ENCODE measurements at regions not wholly inside any gene's neighbourhood (a gene's known extent, or its start where the extent isn't known, plus 50 kb on each side); places are given as distances from the start of the nearest gene placed in this dataset.

DNA sequence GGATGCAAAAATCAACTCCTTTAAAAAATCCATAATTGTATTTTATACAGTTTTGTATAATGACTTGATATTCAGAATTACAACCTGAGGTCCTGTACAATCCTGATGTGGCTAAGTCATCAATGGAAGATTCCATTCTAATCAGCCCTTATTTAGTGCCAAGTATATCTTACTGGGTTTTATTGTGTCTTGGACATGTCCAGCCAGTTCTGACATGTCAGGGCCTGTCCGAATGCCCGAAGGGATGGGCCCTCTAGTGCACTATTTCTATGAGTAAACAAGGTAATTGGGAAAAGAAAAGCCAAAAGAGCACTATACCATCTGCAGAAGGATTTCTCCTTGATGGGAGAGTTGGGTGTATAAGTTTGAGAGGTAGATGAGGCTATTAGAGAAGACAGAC, 412.9 kb downstream of the METTL15 start:
- no TSS peak for BruUV-seq (replicated peaks)
- CTCF ChIA-PET: no interaction called here
- in situ Hi-C loops (cut with HindIII; ENCODE audit: low pct_unique_long_range_greater_than_20kb, low sequenced_read_pairs): no loop called here
- no peaks in the 10 kb centered on the region for H3K27me3 ChIP-seq (ENCODE audit: control insufficient read depth, insufficient read depth, low read length)
- H3K36me3 ChIP-seq (ENCODE audit: control insufficient read depth, insufficient read depth, low read length): no peaks in the 10 kb centered on the region
- H3K9me3 ChIP-seq (ENCODE audit: control insufficient read depth, insufficient read depth, low read depth, low read length): no peaks in the 10 kb centered on the region; the same call in 1 of the 2 replicates
- no peak for TF ChIP-seq SIN3A (IDR thresholded peaks at IDR 0.05; ENCODE audit: borderline replicate concordance, insufficient read depth, low read depth, low read length)
- no peak for TF ChIP-seq CTCF (IDR thresholded peaks at IDR 0.05)
- TF ChIP-seq TCF7L2 (IDR thresholded peaks at IDR 0.05; ENCODE audit: low read depth, low read length): no peak
- no peak for TF ChIP-seq POLR2AphosphoS5 (IDR thresholded peaks at IDR 0.05; ENCODE audit: low read depth, low read length)
- TF ChIP-seq, protein P1, sequence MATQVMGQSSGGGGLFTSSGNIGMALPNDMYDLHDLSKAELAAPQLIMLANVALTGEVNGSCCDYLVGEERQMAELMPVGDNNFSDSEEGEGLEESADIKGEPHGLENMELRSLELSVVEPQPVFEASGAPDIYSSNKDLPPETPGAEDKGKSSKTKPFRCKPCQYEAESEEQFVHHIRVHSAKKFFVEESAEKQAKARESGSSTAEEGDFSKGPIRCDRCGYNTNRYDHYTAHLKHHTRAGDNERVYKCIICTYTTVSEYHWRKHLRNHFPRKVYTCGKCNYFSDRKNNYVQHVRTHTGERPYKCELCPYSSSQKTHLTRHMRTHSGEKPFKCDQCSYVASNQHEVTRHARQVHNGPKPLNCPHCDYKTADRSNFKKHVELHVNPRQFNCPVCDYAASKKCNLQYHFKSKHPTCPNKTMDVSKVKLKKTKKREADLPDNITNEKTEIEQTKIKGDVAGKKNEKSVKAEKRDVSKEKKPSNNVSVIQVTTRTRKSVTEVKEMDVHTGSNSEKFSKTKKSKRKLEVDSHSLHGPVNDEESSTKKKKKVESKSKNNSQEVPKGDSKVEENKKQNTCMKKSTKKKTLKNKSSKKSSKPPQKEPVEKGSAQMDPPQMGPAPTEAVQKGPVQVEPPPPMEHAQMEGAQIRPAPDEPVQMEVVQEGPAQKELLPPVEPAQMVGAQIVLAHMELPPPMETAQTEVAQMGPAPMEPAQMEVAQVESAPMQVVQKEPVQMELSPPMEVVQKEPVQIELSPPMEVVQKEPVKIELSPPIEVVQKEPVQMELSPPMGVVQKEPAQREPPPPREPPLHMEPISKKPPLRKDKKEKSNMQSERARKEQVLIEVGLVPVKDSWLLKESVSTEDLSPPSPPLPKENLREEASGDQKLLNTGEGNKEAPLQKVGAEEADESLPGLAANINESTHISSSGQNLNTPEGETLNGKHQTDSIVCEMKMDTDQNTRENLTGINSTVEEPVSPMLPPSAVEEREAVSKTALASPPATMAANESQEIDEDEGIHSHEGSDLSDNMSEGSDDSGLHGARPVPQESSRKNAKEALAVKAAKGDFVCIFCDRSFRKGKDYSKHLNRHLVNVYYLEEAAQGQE (IDR thresholded peaks at IDR 0.05; ENCODE audit: insufficient read depth in 1 of 2, low read depth in 2 of 2, low read length in 1 of 2): no peak
- no peaks in the 10 kb centered on the region for H3K4me1 ChIP-seq (ENCODE audit: control insufficient read depth, insufficient read depth, low read length)
- POLR2A ChIA-PET: no interaction called here
- intact Hi-C loops (cut with micrococcal nuclease; ENCODE audit: unreplicated experiment): no loop called here
- ATAC-seq: no peak
- no peak overlapping the region for H3K27ac ChIP-seq (ENCODE audit: low read length)
- no peak overlapping the region for H3K4me3 ChIP-seq (ENCODE audit: low read depth in 2 of 2, low read length in 2 of 2)
- no peak for DNase-seq (ENCODE audit: low read depth, low spot score)

DNA sequence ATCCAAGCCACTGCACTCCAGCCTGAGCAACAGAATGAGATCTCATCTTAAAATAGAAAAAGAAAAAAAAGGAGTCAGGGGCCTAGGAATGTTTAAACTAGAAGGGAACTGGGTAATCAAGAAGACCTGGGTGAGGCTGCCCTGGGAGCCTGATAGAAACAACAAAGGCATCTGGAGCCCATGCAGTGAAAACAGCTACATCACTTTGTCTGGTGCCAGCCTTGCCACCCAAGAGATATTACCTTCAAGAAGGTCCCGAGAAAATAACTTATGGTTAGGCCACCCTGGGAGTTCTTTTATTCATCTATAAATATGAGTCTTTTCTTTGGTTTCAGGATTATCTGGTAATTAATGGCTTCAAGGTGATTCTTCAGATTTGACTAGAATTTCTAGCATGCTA, 412.1 kb downstream of the METTL15 start:
- in situ Hi-C loops (cut with HindIII; ENCODE audit: low pct_unique_long_range_greater_than_20kb, low sequenced_read_pairs): no loop called here
- ATAC-seq (no peak), DNase-seq (ENCODE audit: low read depth, low spot score) (no peak)
- Histone ChIP-seq H3K4me3 (ENCODE audit: low read depth in 2 of 2, low read length in 2 of 2) (no peak overlapping the region), H3K27me3 (ENCODE audit: control insufficient read depth, insufficient read depth, low read length) (no peaks in the 10 kb centered on the region), H3K9me3 (ENCODE audit: control insufficient read depth, insufficient read depth, low read depth, low read length) (no peaks in the 10 kb centered on the region), H3K4me1 (ENCODE audit: control insufficient read depth, insufficient read depth, low read length) (no peaks in the 10 kb centered on the region), H3K36me3 (ENCODE audit: control insufficient read depth, insufficient read depth, low read length) (no peaks in the 10 kb centered on the region), H3K27ac (ENCODE audit: low read length) (no peak overlapping the region)
- no TSS peak for BruUV-seq (replicated peaks)
- TF ChIP-seq CTCF (IDR thresholded peaks at IDR 0.05) (no peak), SIN3A (IDR thresholded peaks at IDR 0.05; ENCODE audit: borderline replicate concordance, insufficient read depth, low read depth, low read length) (no peak), POLR2AphosphoS5 (IDR thresholded peaks at IDR 0.05; ENCODE audit: low read depth, low read length) (no peak), TCF7L2 (IDR thresholded peaks at IDR 0.05; ENCODE audit: low read depth, low read length) (no peak)
- TF ChIP-seq, protein P1 (IDR thresholded peaks at IDR 0.05; ENCODE audit: insufficient read depth in 1 of 2, low read depth in 2 of 2, low read length in 1 of 2): no peak
- intact Hi-C loops (cut with micrococcal nuclease; ENCODE audit: unreplicated experiment): no loop called here
- ChIA-PET CTCF (no interaction called here), POLR2A (no interaction called here)
